ENCODE measurements at regions not wholly inside any gene's neighbourhood (a gene's known extent, or its start where the extent isn't known, plus 50 kb on each side); places are given as distances from the start of the nearest gene placed in this dataset.

DNA sequence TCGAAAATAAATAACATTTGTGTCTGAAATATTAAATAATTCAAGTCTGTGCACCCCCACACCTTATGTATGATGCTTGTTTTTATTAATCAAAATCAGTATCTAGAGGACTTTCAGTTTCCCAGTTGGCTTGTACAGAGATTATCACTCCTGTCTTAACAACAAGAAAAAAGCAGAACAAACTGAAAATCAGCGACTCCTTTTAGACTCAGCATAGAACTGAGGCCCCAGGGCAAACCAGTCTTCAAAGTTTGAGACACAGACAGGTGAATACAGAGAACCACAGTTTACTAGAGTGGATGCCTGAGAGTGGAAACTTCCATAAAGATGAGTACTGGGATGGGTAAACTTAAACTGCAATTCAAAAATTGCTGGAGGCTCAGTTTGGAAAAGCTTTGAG, 142.8 kb upstream of the KLF8 start:
- no peak for TF ChIP-seq CTCF (IDR thresholded peaks at IDR 0.05)
- TF ChIP-seq POLR2A (IDR thresholded peaks at IDR 0.05): no peak
